Brain microvascular endothelial cell (primary cell): ENCODE measurements at regions not wholly inside any gene's neighbourhood (a gene's known extent, or its start where the extent isn't known, plus 50 kb on each side); places are given as distances from the start of the nearest gene placed in this dataset.

Source experiments
- DNase-seq: peaks from one replicate; pipeline ENCODE4 v3.0.0-alpha.2; 2020
- H3K27ac ChIP-seq: fragments of 250-450 bp; sonication (Bioruptor Pico); 2 replicates; pipeline ENCODE4 v1.5.1; 2020; ENCODE audit warnings: mild to moderate bottlenecking, moderate library complexity
- H3K27me3 ChIP-seq: fragments of 250-450 bp; sonication (Bioruptor Pico); replicated peaks from 2 replicates; pipeline ENCODE4 v1.5.1; 2020; ENCODE audit warnings: mild to moderate bottlenecking
- H3K36me3 ChIP-seq: fragments of 250-450 bp; sonication (Bioruptor Pico); replicated peaks from 2 replicates; pipeline ENCODE4 v1.5.1; 2020; ENCODE audit warnings: mild to moderate bottlenecking
- H3K4me3 ChIP-seq: 2 replicates; pipeline ENCODE4 v1.5.1; 2011; ENCODE audit warnings: low read depth, mild to moderate bottlenecking, control low read depth, low read length, moderate library complexity
- CTCF ChIP-seq: IDR thresholded peaks from 2 replicates; pipeline ENCODE4 v1.5.1; 2011; ENCODE audit warnings: low read depth, mild to moderate bottlenecking, moderate library complexity, low read length, control low read depth, inconsistent platforms; ENCODE audit errors: missing control alignments
- in situ Hi-C: cut with HindIII; loops from 2 replicates; pipeline ENCODE4 v1.10.0; 2017; ENCODE audit warnings: low sequenced_read_pairs, low pct_ligation_motif_present

GRCh38 chr14:100674428-100674827 is 52.3 kb upstream of the DLK1 start:
- no peak for TF ChIP-seq CTCF
- Histone ChIP-seq H3K4me3 (no peak overlapping the region), H3K27me3 (peaks cover 6% of the 10 kb centered on the region)

GRCh38 chr14:100674897-100675619 is 51.6 kb upstream of the DLK1 start:
- Histone ChIP-seq H3K27me3 (peaks cover 6% of the 10 kb centered on the region), H3K36me3 (no peaks in the 10 kb centered on the region), H3K27ac (no peak overlapping the region), H3K4me3 (no peak overlapping the region)
- DNase-seq, result no peak
- in situ Hi-C loops, result loop anchor here (25.0 kb wide), 1 partner anchor 263 kb away; no protein-coding TSS in a partner anchor
- no peak for TF ChIP-seq CTCF

More at GRCh38 chr14:100674428-100674827, 52.3 kb upstream of the DLK1 start:
- no peak overlapping the region for H3K27ac ChIP-seq
- in situ Hi-C loops, result loop anchor here (25.0 kb wide), 1 partner anchor 262 kb away; no protein-coding TSS in a partner anchor
- no peaks in the 10 kb centered on the region for H3K36me3 ChIP-seq
- DNase-seq, result no peak

- H3K36me3 ChIP-seq, result no peaks in the 10 kb centered on the region
- in situ Hi-C loops, result no loop called here
- peaks cover 6% of the 10 kb centered on the region for H3K27me3 ChIP-seq
- no peak overlapping the region for H3K27ac ChIP-seq
- DNase-seq, result peak; percentile 28
- TF ChIP-seq CTCF, result no peak
- no peak overlapping the region for H3K4me3 ChIP-seq
Observed at GRCh38 chr14:100675699-100676684, 50.7 kb upstream of the DLK1 start.
